ENCODE measurements at regions not wholly inside any gene's neighbourhood (a gene's known extent, or its start where the extent isn't known, plus 50 kb on each side); places are given as distances from the start of the nearest gene placed in this dataset.

GRCh38 chr13:37986811-37987210 lies 117.2 kb upstream of the TRPC4 start:
- H3K4me2 ChIP-seq (ENCODE audit: low read length), result no peak overlapping the region
- no peaks in the 10 kb centered on the region for H3K27me3 ChIP-seq (ENCODE audit: insufficient read depth, low read depth, low read length)
- H3K9me3 ChIP-seq (ENCODE audit: low read length), result no peaks in the 10 kb centered on the region
- H3F3A ChIP-seq (ENCODE audit: insufficient read depth, low read length, poor library complexity, severe bottlenecking), result no peaks in the 10 kb centered on the region
- no peaks in the 10 kb centered on the region for H3K36me3 ChIP-seq (ENCODE audit: insufficient read depth, low read length)
- H4K20me1 ChIP-seq (ENCODE audit: insufficient read depth), result no peaks in the 10 kb centered on the region
- H2AFZ ChIP-seq (ENCODE audit: low read depth, low read length), result no peak overlapping the region
- H3K27ac ChIP-seq (ENCODE audit: low read length), result peak overlapping the region; percentile 43
- no peaks in the 10 kb centered on the region for H3K79me2 ChIP-seq (replicated peaks; ENCODE audit: insufficient read depth, low read length)
- no peak overlapping the region for H3K9ac ChIP-seq (ENCODE audit: low read length)
- no peaks in the 10 kb centered on the region for H3K9me2 ChIP-seq (ENCODE audit: insufficient read depth, low read length)
- no peak overlapping the region for H3K4me3 ChIP-seq (ENCODE audit: low read length)
- no peak for TF ChIP-seq REST (IDR thresholded peaks at IDR 0.05; ENCODE audit: borderline replicate concordance)
- peak; percentile 55 for TF ChIP-seq EP300 (conservative IDR thresholded peaks at IDR 0.05; ENCODE audit: poor library complexity, severe bottlenecking)
- peak; percentile 37 for TF ChIP-seq POLR2AphosphoS5 (IDR thresholded peaks at IDR 0.05)
- TF ChIP-seq CTCF (IDR thresholded peaks at IDR 0.05; ENCODE audit: poor library complexity, severe bottlenecking), result no peak
- no peak for TF ChIP-seq MXI1 (conservative IDR thresholded peaks at IDR 0.05; ENCODE audit: poor library complexity, severe bottlenecking)
- TF ChIP-seq EZH2 (IDR thresholded peaks at IDR 0.05; ENCODE audit: borderline replicate concordance, insufficient read depth, low read length, poor library complexity, severe bottlenecking), result no peak
- TF ChIP-seq TAF1 (IDR thresholded peaks at IDR 0.05; ENCODE audit: low read depth), result no peak

GRCh38 chr13:37985281-37985680 lies 115.7 kb upstream of the TRPC4 start:
- H3K4me2 ChIP-seq (ENCODE audit: low read length), result no peak overlapping the region
- H3K79me2 ChIP-seq (replicated peaks; ENCODE audit: insufficient read depth, low read length), result no peaks in the 10 kb centered on the region
- no peaks in the 10 kb centered on the region for H3K36me3 ChIP-seq (ENCODE audit: insufficient read depth, low read length)
- H3K27me3 ChIP-seq (ENCODE audit: insufficient read depth, low read depth, low read length), result no peaks in the 10 kb centered on the region
- H3K9me2 ChIP-seq (ENCODE audit: insufficient read depth, low read length), result no peaks in the 10 kb centered on the region
- H3K9ac ChIP-seq (ENCODE audit: low read length), result no peak overlapping the region
- no peaks in the 10 kb centered on the region for H3K9me3 ChIP-seq (ENCODE audit: low read length)
- no peaks in the 10 kb centered on the region for H3F3A ChIP-seq (ENCODE audit: insufficient read depth, low read length, poor library complexity, severe bottlenecking)
- no peak overlapping the region for H3K27ac ChIP-seq (ENCODE audit: low read length)
- no peak overlapping the region for H3K4me3 ChIP-seq (ENCODE audit: low read length)
- TF ChIP-seq TAF1 (IDR thresholded peaks at IDR 0.05; ENCODE audit: low read depth), result no peak
- H2AFZ ChIP-seq (ENCODE audit: low read depth, low read length), result no peak overlapping the region
- no peaks in the 10 kb centered on the region for H4K20me1 ChIP-seq (ENCODE audit: insufficient read depth)

- H3K9me2 ChIP-seq (ENCODE audit: insufficient read depth, low read length), result no peaks in the 10 kb centered on the region
- H3K36me3 ChIP-seq (ENCODE audit: insufficient read depth, low read length), result no peaks in the 10 kb centered on the region
- no peak overlapping the region for H3K4me2 ChIP-seq (ENCODE audit: low read length)
- H3K79me2 ChIP-seq (replicated peaks; ENCODE audit: insufficient read depth, low read length), result no peaks in the 10 kb centered on the region
- no peaks in the 10 kb centered on the region for H3K27me3 ChIP-seq (ENCODE audit: insufficient read depth, low read depth, low read length)
- H3K9me3 ChIP-seq (ENCODE audit: low read length), result no peaks in the 10 kb centered on the region
- TF ChIP-seq EZH2 (IDR thresholded peaks at IDR 0.05; ENCODE audit: borderline replicate concordance, insufficient read depth, low read length, poor library complexity, severe bottlenecking), result no peak
- no peak for TF ChIP-seq SMC3 (conservative IDR thresholded peaks at IDR 0.05; ENCODE audit: poor library complexity)
- TF ChIP-seq MXI1 (conservative IDR thresholded peaks at IDR 0.05; ENCODE audit: poor library complexity, severe bottlenecking), result no peak
- TF ChIP-seq POLR2AphosphoS5 (IDR thresholded peaks at IDR 0.05), result no peak
- TF ChIP-seq REST (IDR thresholded peaks at IDR 0.05; ENCODE audit: borderline replicate concordance), result no peak
- TF ChIP-seq RAD21 (conservative IDR thresholded peaks at IDR 0.05), result no peak
- no peak for TF ChIP-seq CTCF (IDR thresholded peaks at IDR 0.05; ENCODE audit: poor library complexity, severe bottlenecking)
- no peak for TF ChIP-seq EP300 (conservative IDR thresholded peaks at IDR 0.05; ENCODE audit: poor library complexity, severe bottlenecking)
- TF ChIP-seq TAF1 (IDR thresholded peaks at IDR 0.05; ENCODE audit: low read depth), result no peak
- H3K9ac ChIP-seq (ENCODE audit: low read length), result no peak overlapping the region
- no peaks in the 10 kb centered on the region for H4K20me1 ChIP-seq (ENCODE audit: insufficient read depth)
- H3K4me3 ChIP-seq (ENCODE audit: low read length), result no peak overlapping the region
- H2AFZ ChIP-seq (ENCODE audit: low read depth, low read length), result no peak overlapping the region
- no peaks in the 10 kb centered on the region for H3F3A ChIP-seq (ENCODE audit: insufficient read depth, low read length, poor library complexity, severe bottlenecking)
- H3K27ac ChIP-seq (ENCODE audit: low read length), result no peak overlapping the region
These were observed 114.8 kb upstream of the TRPC4 start for GRCh38 chr13:37984357-37984756.
